ENCODE measurements at regions not wholly inside any gene's neighbourhood (a gene's known extent, or its start where the extent isn't known, plus 50 kb on each side); places are given as distances from the start of the nearest gene placed in this dataset.
"Not testable (repeated sequence)": the region's sequence is repeated elsewhere in the genome, so short reads cannot be mapped to it uniquely, and the experiment has no call there.

DNA sequence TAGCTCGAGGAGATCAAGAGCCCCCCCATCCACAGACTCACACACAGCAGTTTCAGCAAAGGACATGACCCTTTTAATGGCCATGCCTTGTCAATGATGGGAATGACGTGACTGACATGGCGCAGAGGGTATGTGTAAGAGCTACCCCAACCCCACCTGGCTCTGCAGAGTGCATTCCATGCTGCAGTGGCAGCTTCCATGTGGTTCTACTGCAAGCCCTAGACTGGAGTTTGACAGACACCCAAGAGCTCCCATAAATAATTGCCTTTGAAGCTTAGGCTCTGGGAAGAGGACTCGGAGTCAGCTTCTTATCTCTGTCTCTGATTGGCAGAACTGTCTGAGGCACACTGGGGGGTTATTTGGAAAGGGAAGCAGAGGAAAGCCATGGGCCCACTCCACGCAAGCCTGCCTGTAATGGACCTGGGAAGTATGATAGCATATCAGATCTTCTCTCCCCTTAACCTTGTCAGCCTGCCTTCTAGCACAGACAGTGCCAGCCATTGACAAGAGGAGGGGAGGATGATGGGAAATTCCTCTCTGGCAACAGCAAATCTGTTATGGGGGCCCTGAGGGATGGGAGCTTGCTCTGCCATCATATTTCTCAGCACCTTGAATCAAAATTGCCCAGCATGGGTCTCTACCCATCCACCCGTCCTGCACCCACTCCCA, 478.5 kb upstream of the PODXL start:
- no peak overlapping the region for H3K4me3 ChIP-seq (ENCODE audit: low read depth, low read length)
- no peak for DNase-seq (ENCODE audit: low read depth)

DNA sequence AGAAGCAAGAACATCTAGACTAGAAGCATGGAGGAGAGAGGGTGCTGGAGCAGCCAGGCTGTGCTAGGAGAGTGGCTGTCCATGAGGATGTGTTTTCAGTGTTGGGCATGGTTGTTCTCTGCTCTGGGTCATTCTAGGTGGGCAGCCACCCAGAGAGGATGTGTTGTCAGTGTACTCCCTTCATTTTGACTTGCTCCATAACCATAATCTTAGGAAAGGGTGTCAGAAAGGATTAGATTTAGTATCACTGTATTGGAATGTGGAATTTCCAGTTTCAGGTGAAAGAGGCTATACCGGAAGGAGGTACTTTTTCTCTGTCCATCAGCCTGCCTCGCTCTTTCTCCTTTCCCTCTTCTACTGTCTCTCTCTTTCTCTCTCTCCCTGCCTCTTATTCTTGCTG, 474.5 kb upstream of the PODXL start:
- H3K4me3 ChIP-seq (ENCODE audit: low read depth, low read length): no peak overlapping the region
- DNase-seq (ENCODE audit: low read depth): no peak

- DNase-seq (ENCODE audit: low read depth): no peak
- H3K4me3 ChIP-seq (ENCODE audit: low read depth, low read length): no peak overlapping the region
Measured at GRCh38 chr7:132030086-132030568, 473.7 kb upstream of the PODXL start.

DNA sequence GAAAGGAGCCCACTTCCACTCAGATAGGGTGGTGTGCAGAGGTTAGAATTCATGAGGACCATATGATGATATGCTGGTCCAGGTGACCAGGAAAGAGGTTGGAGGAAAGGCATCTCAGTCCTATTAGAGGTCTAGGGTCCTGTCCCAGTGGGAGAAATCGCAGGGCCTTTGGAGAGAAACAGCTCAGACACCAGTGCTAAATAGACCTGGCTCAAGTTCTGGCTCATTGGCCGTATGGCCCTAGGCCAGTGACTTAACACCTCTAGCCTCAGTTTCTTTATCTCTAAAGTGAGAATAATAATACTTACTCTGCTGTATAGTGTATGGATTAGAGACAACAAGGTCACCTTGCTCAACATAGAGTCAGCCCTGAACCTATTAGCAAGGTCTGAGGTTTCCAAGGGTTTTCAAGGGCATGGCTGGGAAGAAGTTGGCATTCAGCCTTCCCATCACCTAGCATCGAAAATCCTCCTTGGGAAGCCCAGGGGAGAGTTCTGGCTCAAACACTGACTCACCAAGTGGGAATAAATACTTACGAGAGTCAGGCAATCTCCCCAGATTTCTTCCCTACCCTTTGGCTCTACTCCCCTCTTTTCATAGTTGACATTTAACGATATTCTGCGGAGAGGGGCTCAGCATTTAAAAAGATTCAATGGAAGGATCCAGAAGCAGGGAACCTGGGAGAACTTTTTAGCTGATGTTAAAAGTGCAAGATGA, 473.1 kb upstream of the PODXL start:
- H3K4me3 ChIP-seq (ENCODE audit: low read depth, low read length): no peak overlapping the region
- no peak for DNase-seq (ENCODE audit: low read depth)

- no peak for DNase-seq (ENCODE audit: low read depth)
- H3K4me3 ChIP-seq (ENCODE audit: low read depth, low read length): no peak overlapping the region
Measured at GRCh38 chr7:132028144-132028920, 471.9 kb upstream of the PODXL start.

GRCh38 chr7:132024290-132024689, 467.9 kb upstream of the PODXL start:
- DNase-seq (ENCODE audit: low read depth): no peak
- H3K4me3 ChIP-seq (ENCODE audit: low read depth, low read length): no peak overlapping the region

GRCh38 chr7:132023466-132023865, 467.0 kb upstream of the PODXL start:
- DNase-seq (ENCODE audit: low read depth): no peak
- H3K4me3 ChIP-seq (ENCODE audit: low read depth, low read length): no peak overlapping the region

GRCh38 chr7:132022188-132022587, 465.8 kb upstream of the PODXL start:
- no peak for DNase-seq (ENCODE audit: low read depth)
- H3K4me3 ChIP-seq (ENCODE audit: low read depth, low read length): no peak overlapping the region

DNA sequence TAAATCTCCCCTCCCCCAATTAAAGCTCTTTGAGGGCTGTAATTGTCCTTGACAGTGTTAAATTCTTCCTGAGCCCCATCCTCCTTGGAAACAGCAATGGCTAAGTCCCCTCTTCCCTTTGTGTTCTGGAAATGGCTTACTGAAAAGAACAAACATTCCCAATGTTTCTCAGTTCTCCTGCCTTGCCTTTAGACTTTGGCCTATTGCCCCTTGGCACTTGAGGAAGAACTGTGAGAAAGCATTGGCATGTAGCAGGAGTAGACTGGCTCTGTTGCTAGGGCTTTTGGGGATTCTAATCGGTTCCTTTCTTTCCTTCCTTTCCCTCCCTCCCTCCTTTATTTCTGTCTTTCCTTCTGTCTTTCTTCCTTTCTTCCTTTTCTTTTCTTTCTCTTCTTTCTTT, 463.3 kb upstream of the PODXL start:
- H3K4me3 ChIP-seq (ENCODE audit: low read depth, low read length): no peak overlapping the region
- no peak for DNase-seq (ENCODE audit: low read depth)

- H3K4me3 ChIP-seq (ENCODE audit: low read depth, low read length): no peak overlapping the region
- DNase-seq (ENCODE audit: low read depth): no peak
Measured at GRCh38 chr7:132009778-132010177, 453.4 kb upstream of the PODXL start.

- DNase-seq (ENCODE audit: low read depth): no peak
- H3K4me3 ChIP-seq (ENCODE audit: low read depth, low read length): no peak overlapping the region
Measured at GRCh38 chr7:132004529-132004928, 448.1 kb upstream of the PODXL start.

DNA sequence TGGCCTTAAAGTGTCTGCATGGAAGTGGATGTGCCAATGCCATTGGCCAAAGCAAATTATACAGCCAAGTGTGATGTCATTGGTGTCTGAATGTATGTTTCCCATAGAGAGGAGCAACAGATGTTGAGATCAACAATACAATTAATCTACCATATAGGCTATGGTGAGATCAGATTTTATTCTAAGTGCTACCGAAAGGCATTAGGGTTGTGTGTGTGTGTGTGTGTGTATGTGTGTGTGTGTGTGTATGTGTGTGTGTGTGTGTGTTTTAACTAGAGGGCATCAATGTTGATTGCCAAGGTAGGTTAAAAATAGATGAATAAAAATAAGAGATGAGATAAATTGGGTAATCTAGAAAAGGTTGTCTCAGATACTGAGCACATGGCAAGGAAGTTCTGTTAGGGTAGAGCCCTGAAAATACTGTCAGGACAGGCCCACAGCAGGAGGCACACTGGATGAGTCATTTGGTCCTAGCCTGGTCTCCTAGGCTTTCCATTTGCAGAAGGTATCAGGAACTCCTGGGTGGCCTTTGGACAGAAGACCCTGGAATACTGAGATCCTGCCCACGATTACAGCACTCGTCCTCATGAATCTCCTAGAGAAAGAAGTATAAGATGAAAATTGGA, 446.0 kb upstream of the PODXL start:
- DNase-seq (ENCODE audit: low read depth): no peak
- H3K4me3 ChIP-seq (ENCODE audit: low read depth, low read length): no peak overlapping the region

- no peak overlapping the region for H3K4me3 ChIP-seq (ENCODE audit: low read depth, low read length)
- DNase-seq (ENCODE audit: low read depth): no peak
Measured at GRCh38 chr7:132001146-132001545, 444.7 kb upstream of the PODXL start.

DNA sequence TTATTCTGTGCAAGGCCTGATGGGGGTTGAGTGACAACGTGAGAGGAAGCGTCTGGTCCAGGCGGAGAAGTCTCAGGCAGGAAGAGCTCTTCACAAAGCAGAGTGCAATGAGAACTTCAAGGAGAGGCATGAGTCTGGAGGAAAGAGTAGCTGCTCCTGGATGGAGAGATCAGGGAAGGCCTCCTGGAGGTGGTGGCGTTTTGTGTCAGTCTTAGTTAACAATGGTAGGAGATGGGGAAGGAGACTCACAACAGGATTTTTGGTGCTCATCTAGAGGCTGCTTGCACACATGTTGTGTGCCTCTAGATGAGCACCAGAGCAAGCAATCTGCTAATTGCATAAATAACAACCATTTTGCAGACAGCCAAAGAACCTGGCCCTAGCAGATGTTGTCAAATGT, 442.8 kb upstream of the PODXL start:
- no peak for DNase-seq (ENCODE audit: low read depth)
- no peak overlapping the region for H3K4me3 ChIP-seq (ENCODE audit: low read depth, low read length)

DNA sequence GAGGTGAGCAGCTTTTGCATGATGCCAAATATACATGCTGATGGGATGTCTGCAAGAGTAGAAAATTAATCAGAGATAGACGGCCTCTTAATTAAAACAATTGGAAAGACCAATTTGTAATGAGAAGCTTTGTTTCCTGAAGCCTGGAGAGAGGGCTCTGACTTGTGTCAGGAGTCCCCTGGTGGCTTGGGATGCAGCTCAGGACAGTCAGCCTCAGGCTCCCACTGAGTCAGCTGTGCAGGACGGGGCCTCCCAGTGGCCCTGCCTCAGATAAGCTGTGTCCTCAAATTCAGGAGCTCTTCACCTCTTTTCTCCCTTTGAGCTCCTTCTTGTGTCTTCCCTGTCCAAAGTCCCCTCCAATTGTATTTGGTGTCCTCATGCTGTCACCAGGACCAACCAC, 438.9 kb upstream of the PODXL start:
- no peak overlapping the region for H3K4me3 ChIP-seq (ENCODE audit: low read depth, low read length)
- no peak for DNase-seq (ENCODE audit: low read depth)

GRCh38 chr7:131981069-131981468, 424.6 kb upstream of the PODXL start:
- not testable (repeated sequence) for DNase-seq (ENCODE audit: low read depth); H3K4me3 ChIP-seq (ENCODE audit: low read depth, low read length)

- H3K4me3 ChIP-seq (ENCODE audit: low read depth, low read length); DNase-seq (ENCODE audit: low read depth): not testable (repeated sequence)
Measured at GRCh38 chr7:131978118-131978517, 421.7 kb upstream of the PODXL start.

DNA sequence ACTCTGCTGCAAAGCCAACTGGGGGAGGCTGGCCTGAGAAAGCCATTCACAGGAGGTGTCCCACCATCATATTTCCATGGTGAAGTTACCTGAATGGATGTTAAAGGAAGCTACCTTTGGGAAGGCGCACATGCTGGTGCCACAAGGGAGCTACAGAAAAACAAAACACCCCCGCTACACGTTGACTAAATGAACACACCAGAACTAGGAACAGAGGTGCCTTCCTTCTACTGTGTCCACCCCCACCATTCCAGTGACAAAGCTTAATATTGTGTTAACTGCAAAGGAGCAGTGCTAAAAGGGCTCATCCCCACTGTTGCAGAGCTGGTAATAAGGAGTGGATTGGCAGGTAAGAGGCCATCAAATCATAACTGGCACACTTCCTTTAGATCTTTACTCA, 420.0 kb upstream of the PODXL start:
- no peak for DNase-seq (ENCODE audit: low read depth)
- no peak overlapping the region for H3K4me3 ChIP-seq (ENCODE audit: low read depth, low read length)

DNA sequence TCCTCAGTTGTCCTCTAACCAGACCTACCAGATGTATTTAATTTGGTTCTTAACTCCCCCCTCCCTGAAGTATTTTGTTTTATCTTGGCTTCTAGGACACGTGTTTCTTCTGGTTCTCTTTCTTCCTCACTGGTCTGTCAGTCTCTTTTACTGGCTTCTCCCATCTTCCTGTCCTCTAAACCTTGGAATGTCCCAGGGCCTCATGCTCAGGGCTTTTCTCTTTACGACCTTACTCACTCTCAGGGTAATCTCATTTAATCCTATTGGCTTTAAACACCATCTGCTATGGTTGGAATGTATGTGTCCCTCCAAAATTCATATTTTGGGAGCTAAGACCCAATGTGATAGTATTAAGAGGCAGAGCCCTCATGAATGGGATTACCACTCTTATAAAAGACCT, 418.2 kb upstream of the PODXL start:
- no peak for DNase-seq (ENCODE audit: low read depth)
- no peak overlapping the region for H3K4me3 ChIP-seq (ENCODE audit: low read depth, low read length)

DNA sequence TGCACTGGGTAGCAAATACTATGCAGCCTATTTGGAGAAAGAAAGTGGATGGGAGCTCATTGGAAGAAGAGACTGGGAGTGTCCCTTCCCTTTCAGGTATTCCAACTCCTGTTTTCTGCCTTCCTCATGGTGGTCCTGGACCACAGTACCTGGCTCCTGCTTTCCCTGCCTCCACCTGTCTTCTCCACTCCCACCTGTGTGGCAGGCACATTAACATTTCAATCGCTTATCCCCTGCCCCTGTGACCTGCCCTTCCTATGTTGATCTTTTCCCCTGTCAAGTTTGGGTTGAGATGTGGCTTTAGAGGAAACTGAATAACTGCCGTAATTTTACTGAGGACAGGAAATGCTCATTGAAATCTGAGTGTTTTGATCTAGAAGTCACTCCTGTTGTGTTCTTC, 415.8 kb upstream of the PODXL start:
- H3K4me3 ChIP-seq (ENCODE audit: low read depth, low read length): no peak overlapping the region
- no peak for DNase-seq (ENCODE audit: low read depth)
